Large intestine (tissue), 3 donors: ENCODE measurements at regions not wholly inside any gene's neighbourhood (a gene's known extent, or its start where the extent isn't known, plus 50 kb on each side); places are given as distances from the start of the nearest gene placed in this dataset.

Experiments
- DNase-seq, 2 donors: peaks; one replicate each; pipeline versions ENCODE4 v3.0.0 to v3.0.0-alpha.2; 2013
- H3K27ac ChIP-seq: one replicate; pipeline ENCODE4 v1.5.1; 2013; ENCODE audit warnings: low read length
- H3K27me3 ChIP-seq: 2 replicates; pipeline ENCODE4 v1.6.1; 2013; ENCODE audit warnings: low read length; ENCODE audit not compliant: control insufficient read depth, insufficient read depth
- H3K36me3 ChIP-seq: 2 replicates; pipeline ENCODE4 v1.6.1; 2013; ENCODE audit warnings: low read length; ENCODE audit not compliant: control insufficient read depth, insufficient read depth
- H3K4me1 ChIP-seq: one replicate; pipeline ENCODE4 v1.6.1; 2013; ENCODE audit warnings: low read length; ENCODE audit not compliant: control insufficient read depth, insufficient read depth
- H3K4me3 ChIP-seq: one replicate; pipeline ENCODE4 v1.5.1; 2013; ENCODE audit warnings: low read length
- H3K9me3 ChIP-seq: one replicate; pipeline ENCODE4 v1.6.1; 2013; ENCODE audit warnings: mild to moderate bottlenecking, low read depth, low read length, moderate library complexity; ENCODE audit not compliant: control insufficient read depth
- whole genome bisulfite sequencing: methylation state at CpG from one replicate; pipeline ENCODE4 v1.1.5; 2013; ENCODE audit warnings: low lambda C conversion rate; ENCODE audit not compliant: insufficient coverage; 5-methylcytosine and 5-hydroxymethylcytosine counted together

DNA sequence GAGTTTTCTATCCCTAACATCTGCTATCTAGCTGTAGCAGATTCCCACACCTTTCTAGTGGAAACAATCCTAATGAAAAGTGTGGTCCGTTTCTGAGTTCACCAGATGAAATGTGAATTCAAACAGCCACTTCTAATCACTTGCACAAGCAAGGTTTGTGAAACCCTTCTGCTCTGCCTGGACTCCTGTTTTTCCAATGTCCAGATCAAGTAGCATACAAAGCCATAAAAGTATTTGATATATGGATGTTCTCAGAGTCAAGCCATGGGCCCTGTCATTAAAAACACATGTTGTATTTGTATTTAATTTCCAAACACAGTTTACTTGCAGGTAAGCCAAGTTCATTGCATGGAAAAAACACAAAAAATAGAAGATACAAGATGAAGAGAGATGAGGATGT is 570.4 kb downstream of the NR2F1-AS1 start:
- no peaks in the 10 kb centered on the region for H3K36me3 ChIP-seq
- H3K4me3 ChIP-seq = no peak overlapping the region
- no peaks in the 10 kb centered on the region for H3K27me3 ChIP-seq
- no CpG with 5 or more reads among the region's 1 CpG for WGBS
- no peaks in the 10 kb centered on the region for H3K9me3 ChIP-seq
- no peak for DNase-seq
- H3K27ac ChIP-seq = no peak overlapping the region
- H3K4me1 ChIP-seq = no peaks in the 10 kb centered on the region

DNA sequence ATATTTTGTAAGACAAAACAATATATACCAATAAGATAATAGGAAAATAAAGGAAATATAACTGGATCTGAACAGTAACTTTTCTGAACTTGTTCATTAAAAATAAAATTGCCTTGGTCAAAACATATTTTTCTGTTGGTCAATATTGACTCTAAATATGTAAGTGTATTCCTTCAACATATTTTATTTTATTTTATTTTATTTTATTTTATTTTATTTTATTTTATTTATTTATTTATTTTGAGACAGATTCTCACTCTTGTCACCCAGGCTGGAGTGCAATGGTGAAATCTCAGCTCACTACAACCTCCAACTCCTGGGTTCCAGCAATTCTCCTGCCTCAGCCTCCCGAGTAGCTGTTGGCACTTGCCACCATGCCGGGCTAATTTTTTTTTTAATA is 571.0 kb downstream of the NR2F1-AS1 start:
- WGBS = 80% methylated on average over 1 of the region's 2 CpGs
- H3K27ac ChIP-seq = no peak overlapping the region
- H3K4me3 ChIP-seq = no peak overlapping the region
- no peaks in the 10 kb centered on the region for H3K4me1 ChIP-seq
- H3K9me3 ChIP-seq = no peaks in the 10 kb centered on the region
- DNase-seq = no peak
- no peaks in the 10 kb centered on the region for H3K36me3 ChIP-seq
- no peaks in the 10 kb centered on the region for H3K27me3 ChIP-seq

DNA sequence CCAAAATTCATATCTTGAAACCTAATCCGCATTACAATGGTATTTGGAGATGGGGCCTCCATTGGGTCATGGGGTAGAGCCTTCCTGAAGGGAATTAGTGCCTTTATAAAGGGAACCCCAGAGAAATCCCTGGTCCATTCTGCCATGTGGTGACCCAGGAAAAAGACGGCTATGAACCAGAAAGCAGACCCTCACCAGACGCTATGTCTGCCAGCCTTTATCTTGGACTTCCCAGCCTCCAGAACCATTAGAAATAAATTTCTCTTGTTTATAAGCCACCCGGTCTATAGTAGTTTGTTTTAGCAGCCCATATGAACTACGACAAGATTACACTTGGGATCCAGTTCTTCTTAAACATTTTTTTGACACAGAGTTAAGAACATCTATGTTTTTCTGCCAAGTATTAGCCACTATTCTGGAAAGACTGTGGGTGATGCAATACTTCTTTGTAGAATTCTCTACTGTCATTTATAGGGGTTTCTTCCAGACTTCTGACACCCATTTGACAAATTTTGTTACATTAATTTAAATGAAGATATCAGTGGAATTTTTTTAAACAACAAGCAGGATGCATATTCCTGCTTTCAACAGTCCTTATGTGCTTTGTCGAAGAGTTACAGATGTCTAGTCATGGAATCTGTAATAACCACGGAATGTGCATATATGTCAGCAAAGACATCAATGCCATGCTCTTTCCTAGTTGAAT is 572.4 kb downstream of the NR2F1-AS1 start:
- WGBS = no CpG with 5 or more reads among the region's 7 CpGs
- Histone ChIP-seq H3K36me3 (no peaks in the 10 kb centered on the region), H3K27me3 (no peaks in the 10 kb centered on the region), H3K4me3 (no peak overlapping the region), H3K27ac (no peak overlapping the region), H3K9me3 (no peaks in the 10 kb centered on the region), H3K4me1 (no peaks in the 10 kb centered on the region)
- DNase-seq = no peak

DNA sequence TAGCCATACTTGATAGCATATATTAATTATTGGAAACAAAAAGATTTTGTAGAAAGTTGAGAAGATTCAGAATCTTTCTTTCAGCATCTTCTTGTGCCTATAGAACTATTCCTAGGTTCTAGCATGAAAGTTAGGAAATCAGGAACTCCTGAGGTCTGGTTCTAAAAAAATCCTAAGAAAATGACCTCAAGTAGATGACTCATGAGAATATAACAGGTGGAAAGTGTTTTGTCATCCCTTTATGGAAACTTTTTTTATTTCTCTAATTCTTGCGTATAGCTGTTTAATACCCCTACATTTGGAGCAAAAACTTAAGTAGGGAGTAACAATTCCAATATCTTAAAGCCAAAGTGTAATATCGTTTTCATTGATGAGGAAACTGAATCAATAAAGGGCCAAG is 574.1 kb downstream of the NR2F1-AS1 start:
- no peaks in the 10 kb centered on the region for H3K27me3 ChIP-seq
- no peaks in the 10 kb centered on the region for H3K36me3 ChIP-seq
- H3K27ac ChIP-seq = no peak overlapping the region
- H3K4me1 ChIP-seq = no peaks in the 10 kb centered on the region
- H3K4me3 ChIP-seq = no peak overlapping the region
- 63% methylated on average over 1 of the region's 2 CpGs for WGBS
- H3K9me3 ChIP-seq = no peaks in the 10 kb centered on the region
- no peak for DNase-seq

DNA sequence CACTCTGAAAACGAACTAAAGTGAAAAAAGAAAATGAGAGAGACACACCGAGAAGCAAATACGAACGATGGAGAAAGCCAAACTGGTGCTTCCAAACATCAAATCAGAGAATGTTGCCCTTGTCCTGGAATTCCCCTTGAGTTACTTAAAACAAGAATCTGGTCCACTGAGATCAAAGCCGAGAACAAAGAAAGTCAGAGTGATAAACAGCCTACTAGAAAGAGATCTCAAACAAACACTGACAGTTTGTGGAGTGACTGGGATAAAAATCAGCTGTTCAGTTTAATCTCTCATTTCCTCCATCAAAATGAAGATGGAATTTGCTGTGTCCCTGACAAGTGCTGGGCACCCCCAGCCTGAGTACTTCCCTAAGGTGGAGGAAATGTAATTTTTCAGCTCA is 582.6 kb downstream of the NR2F1-AS1 start:
- Histone ChIP-seq H3K36me3 (no peaks in the 10 kb centered on the region), H3K27me3 (no peaks in the 10 kb centered on the region), H3K4me3 (no peak overlapping the region), H3K9me3 (no peaks in the 10 kb centered on the region), H3K27ac (no peak overlapping the region), H3K4me1 (no peaks in the 10 kb centered on the region)
- WGBS = 61% methylated on average over 2 of the region's 5 CpGs
- no peak for DNase-seq

DNA sequence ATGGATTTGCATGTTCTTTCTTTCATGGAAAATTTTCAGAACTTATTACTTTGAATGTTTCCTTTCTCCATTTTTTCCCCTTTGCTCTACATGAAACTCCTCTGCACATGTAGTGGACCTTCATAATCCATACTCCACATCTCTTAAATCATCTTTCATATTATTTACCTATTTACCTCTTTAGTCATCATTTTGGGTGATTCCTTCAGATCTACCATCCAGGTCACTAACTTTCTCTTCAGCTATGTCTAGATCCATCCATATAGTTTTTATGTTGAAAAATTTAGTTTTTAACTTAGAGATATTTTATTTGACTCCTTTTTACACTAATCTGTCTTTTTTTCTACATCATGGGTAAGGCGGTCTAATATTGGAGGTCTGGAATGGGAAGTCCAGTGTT is 586.6 kb downstream of the NR2F1-AS1 start:
- H3K4me1 ChIP-seq = no peaks in the 10 kb centered on the region
- H3K27me3 ChIP-seq = no peaks in the 10 kb centered on the region
- no peaks in the 10 kb centered on the region for H3K36me3 ChIP-seq
- no peak overlapping the region for H3K4me3 ChIP-seq
- H3K27ac ChIP-seq = no peak overlapping the region
- WGBS = no CpG with 5 or more reads among the region's 1 CpG
- DNase-seq = no peak
- no peaks in the 10 kb centered on the region for H3K9me3 ChIP-seq

DNA sequence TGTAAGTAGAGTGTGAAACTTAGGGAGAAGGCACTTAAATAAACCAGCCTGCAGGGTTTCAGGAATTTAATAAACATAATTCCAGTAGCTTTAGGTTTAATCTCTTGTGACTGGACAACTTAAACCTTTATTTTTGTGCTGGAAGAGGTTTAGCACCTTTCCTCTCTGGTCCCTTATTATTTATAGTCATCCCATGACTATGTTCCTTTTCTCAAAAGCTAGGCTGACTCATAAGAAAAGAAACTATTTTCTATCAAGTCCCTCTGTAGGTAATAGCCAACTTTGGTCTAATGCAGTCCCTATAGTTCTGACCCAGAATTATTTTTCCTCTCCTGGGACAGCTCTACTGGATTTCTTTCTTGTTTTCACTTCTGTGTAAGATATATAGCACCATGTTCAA is 588.9 kb downstream of the NR2F1-AS1 start:
- no peaks in the 10 kb centered on the region for H3K27me3 ChIP-seq
- no peaks in the 10 kb centered on the region for H3K4me1 ChIP-seq
- H3K27ac ChIP-seq = no peak overlapping the region
- no peak for DNase-seq
- H3K4me3 ChIP-seq = no peak overlapping the region
- H3K9me3 ChIP-seq = no peaks in the 10 kb centered on the region
- H3K36me3 ChIP-seq = no peaks in the 10 kb centered on the region

DNA sequence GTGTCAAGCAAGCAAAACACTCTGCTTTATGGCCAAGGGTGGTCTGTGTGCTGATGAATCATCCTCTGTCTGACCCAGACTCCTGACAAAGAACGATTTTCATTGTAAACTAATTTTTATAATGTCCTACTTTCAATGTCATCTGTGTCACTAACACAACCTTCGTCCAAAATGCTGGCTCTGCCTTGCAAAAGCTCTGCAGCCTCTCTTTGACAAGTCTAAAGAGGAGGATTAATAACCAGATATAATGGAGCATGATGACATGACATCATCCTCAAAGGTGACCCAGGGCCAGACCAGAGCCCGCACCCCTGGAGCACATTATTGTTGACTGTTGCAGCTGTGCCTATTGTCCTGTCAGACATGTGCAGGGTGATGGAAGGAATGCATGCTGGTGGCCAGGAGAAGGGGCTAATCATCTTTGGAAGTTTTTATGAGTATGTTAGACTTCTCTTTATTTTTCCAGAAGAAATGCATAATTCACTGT is 589.4 kb downstream of the NR2F1-AS1 start:
- H3K4me3 ChIP-seq = no peak overlapping the region
- no peaks in the 10 kb centered on the region for H3K27me3 ChIP-seq
- H3K36me3 ChIP-seq = no peaks in the 10 kb centered on the region
- H3K27ac ChIP-seq = no peak overlapping the region
- no peaks in the 10 kb centered on the region for H3K4me1 ChIP-seq
- H3K9me3 ChIP-seq = no peaks in the 10 kb centered on the region
- no CpG with 5 or more reads among the region's 3 CpGs for WGBS
- DNase-seq = no peak

DNA sequence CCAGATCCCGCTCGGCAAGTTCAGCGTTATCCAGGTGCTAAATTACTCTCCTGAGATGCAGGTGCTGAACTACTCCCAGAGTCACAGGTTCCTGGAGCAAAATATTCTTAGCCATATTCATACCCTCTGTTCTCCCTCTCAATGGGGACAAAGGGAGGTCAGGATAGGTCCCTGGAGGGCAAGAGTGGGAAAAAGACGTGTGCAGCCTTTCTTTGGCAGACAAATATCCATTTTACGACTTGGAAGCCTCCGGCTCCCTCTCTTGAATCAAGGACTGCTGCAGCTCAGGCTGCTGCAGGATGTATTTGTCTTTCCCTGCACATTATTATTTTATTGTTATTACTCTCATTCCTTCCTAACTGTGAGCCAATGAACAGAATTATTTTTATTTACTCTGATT is 590.2 kb downstream of the NR2F1-AS1 start:
- no peaks in the 10 kb centered on the region for H3K4me1 ChIP-seq
- no peaks in the 10 kb centered on the region for H3K9me3 ChIP-seq
- no peaks in the 10 kb centered on the region for H3K36me3 ChIP-seq
- 57% methylated on average over 2 of the region's 6 CpGs for WGBS
- no peaks in the 10 kb centered on the region for H3K27me3 ChIP-seq
- no peak overlapping the region for H3K4me3 ChIP-seq
- DNase-seq = no peak
- no peak overlapping the region for H3K27ac ChIP-seq

DNA sequence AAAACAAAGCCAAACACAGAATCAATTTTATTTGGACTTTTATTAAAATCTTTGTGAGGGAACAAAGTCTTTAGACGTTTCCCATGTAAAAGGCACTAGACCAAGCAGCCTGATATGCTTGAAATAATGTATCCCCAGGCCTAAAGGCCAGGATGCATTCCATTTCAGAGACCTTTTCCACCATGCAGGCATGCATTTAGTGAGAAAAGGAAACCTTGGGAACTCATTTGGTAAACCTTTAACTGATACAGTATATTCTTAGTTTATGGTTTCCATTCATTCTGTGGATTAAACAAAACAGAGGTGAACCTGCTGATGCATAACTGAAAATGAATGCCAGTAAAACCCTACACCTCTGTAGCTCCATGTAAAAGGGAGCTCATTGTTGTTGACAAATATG is 600.0 kb downstream of the NR2F1-AS1 start:
- Histone ChIP-seq H3K9me3 (no peaks in the 10 kb centered on the region), H3K27ac (no peak overlapping the region), H3K4me3 (no peak overlapping the region), H3K36me3 (no peaks in the 10 kb centered on the region), H3K27me3 (no peaks in the 10 kb centered on the region), H3K4me1 (no peaks in the 10 kb centered on the region)
- DNase-seq = no peak
- WGBS = no CpG with 5 or more reads among the region's 1 CpG

DNA sequence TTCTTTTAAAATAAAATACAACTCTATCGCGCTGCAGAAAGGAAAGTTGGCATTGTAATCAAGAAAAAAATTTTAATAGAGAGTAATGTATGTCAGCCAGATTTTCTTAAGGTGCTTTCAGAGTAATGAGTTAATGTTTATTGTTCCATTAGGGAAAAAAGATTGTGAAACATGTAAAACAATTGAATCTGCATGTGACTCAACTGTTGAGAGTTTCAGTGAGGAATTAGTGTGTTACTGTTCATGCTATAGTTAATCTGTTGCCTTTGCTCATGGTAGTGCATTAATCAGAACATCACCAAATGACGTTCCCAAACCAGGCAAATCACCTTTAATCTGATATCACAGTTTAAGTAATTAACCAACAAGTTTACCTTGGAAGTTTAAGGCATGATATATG is 600.5 kb downstream of the NR2F1-AS1 start:
- Histone ChIP-seq H3K36me3 (no peaks in the 10 kb centered on the region), H3K27ac (no peak overlapping the region), H3K9me3 (no peaks in the 10 kb centered on the region), H3K27me3 (no peaks in the 10 kb centered on the region), H3K4me3 (no peak overlapping the region), H3K4me1 (no peaks in the 10 kb centered on the region)
- WGBS = 85% methylated on average over 3 of the region's 3 CpGs
- DNase-seq = no peak
